ENCODE measurements at regions not wholly inside any gene's neighbourhood (a gene's known extent, or its start where the extent isn't known, plus 50 kb on each side); places are given as distances from the start of the nearest gene placed in this dataset.

GRCh38 chr14:26933431-26933830 lies 335.6 kb upstream of the NOVA1 start:
- no peak for TF ChIP-seq CTCF (IDR thresholded peaks at IDR 0.05)
- no peak for TF ChIP-seq POLR2AphosphoS5 (IDR thresholded peaks at IDR 0.05; ENCODE audit: low read depth, low read length)
- no peak for TF ChIP-seq SIN3A (IDR thresholded peaks at IDR 0.05; ENCODE audit: borderline replicate concordance, insufficient read depth, low read depth, low read length)
- TF ChIP-seq, protein P1, sequence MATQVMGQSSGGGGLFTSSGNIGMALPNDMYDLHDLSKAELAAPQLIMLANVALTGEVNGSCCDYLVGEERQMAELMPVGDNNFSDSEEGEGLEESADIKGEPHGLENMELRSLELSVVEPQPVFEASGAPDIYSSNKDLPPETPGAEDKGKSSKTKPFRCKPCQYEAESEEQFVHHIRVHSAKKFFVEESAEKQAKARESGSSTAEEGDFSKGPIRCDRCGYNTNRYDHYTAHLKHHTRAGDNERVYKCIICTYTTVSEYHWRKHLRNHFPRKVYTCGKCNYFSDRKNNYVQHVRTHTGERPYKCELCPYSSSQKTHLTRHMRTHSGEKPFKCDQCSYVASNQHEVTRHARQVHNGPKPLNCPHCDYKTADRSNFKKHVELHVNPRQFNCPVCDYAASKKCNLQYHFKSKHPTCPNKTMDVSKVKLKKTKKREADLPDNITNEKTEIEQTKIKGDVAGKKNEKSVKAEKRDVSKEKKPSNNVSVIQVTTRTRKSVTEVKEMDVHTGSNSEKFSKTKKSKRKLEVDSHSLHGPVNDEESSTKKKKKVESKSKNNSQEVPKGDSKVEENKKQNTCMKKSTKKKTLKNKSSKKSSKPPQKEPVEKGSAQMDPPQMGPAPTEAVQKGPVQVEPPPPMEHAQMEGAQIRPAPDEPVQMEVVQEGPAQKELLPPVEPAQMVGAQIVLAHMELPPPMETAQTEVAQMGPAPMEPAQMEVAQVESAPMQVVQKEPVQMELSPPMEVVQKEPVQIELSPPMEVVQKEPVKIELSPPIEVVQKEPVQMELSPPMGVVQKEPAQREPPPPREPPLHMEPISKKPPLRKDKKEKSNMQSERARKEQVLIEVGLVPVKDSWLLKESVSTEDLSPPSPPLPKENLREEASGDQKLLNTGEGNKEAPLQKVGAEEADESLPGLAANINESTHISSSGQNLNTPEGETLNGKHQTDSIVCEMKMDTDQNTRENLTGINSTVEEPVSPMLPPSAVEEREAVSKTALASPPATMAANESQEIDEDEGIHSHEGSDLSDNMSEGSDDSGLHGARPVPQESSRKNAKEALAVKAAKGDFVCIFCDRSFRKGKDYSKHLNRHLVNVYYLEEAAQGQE (IDR thresholded peaks at IDR 0.05; ENCODE audit: insufficient read depth in 1 of 2, low read depth in 2 of 2, low read length in 1 of 2), result no peak
